ENCODE measurements at regions not wholly inside any gene's neighbourhood (a gene's known extent, or its start where the extent isn't known, plus 50 kb on each side); places are given as distances from the start of the nearest gene placed in this dataset.
A peak's percentile ranks its signal among the peaks of the same experiment; 100 is the strongest.
"Not testable (repeated sequence)": the region's sequence is repeated elsewhere in the genome, so short reads cannot be mapped to it uniquely, and the experiment has no call there.

DNA sequence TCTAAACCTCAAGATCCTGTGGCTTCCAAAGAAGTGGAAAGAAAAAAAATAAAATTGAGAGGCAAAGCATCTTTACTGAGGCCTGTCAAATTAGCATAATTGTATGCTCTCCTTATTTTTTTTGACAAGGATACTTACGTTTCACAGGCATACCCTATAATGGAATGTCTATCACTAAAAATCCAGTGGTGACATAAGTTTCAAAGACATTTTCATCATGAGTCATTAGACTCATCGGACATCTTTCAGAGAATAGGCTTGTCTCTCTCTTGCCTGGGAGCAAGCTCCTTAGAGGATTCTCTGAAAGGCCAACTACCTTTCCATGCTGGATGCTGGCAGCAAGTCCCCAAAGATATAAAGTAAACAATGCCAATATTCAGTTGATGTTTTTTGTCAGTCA is 380.7 kb upstream of the STEAP1 start:
- no peak for DNase-seq

DNA sequence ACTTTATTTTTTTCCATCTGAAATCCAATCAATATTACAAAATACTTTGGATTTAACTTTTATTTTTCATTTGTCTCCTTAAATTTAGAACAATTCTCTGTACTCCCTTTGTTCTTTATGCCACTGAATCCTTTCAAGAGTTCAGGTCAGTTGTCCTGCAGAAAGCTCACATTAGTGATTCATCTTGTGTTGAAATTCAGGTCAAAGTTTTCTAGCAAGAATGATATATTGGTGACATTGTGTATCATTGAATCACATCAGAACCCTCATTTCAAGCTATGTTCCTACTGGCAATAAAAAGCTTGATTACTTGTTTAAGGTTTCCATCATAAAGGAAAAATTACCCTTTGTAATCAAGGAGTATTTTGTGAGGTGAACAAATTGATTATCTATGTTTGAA is 378.8 kb upstream of the STEAP1 start:
- DNase-seq: no peak

DNA sequence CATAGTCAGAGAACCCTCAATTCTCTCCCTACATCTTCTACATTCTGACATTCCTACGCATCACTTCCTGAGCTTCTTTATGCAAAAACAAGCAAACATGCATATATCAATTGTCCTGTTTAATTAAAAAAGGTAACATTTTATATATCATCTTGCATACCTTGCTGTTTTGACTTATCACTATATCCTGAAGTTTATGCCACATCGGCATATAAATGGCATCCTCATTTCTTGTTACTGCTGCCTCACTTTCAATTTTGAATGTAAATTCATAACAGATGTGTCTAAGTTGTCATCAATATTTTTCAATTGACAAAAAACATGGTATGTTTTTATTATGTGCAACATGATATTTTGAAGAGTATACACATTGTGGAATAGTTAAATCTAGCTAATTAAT is 377.3 kb upstream of the STEAP1 start:
- no peak for DNase-seq

- DNase-seq: no peak
Observed at GRCh38 chr7:89777499-89777898, 376.8 kb upstream of the STEAP1 start.

- no peak for DNase-seq
Observed at GRCh38 chr7:89780291-89780690, 374.0 kb upstream of the STEAP1 start.

DNA sequence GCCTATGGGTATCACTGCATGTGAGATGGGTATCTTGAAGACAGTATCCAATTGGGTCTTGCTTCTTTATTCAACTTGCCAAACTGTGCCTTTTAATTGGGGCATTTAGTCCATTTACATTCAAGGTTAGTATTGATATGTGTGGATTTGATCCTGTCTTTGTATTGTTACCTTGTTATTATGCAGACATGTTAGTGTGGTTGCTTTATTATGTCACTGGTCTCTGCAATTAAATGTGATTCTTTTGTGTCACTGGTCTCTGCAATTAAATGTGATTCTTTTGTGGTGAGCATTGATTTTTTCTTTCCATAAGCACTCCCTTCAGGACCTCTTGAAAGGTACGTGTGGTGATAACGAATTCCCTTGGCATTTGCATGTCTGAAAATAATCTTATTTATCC is 357.8 kb upstream of the STEAP1 start:
- DNase-seq: no peak

GRCh38 chr7:89797965-89798598 is 356.2 kb upstream of the STEAP1 start:
- DNase-seq: no peak

DNA sequence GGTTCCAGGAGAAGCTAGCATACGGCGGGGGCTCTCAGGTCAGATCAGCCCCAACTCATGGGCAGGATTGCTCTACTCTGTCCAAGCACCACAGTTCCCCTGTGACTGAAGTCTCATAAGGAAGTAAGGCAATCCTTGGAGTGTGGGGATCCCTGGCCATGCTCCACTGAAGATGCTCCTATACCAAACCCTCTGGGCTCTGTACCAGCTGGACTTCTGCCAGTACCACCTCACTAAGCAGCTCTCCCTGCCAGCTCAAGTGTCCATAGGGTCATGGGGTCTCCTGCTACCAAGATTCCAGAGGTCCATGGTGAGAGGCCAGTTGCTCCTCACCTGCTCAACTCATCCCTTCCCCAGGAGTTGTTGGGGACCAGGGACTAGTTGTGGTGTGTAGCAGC is 355.7 kb upstream of the STEAP1 start:
- DNase-seq: no peak

- DNase-seq: no peak
Observed at GRCh38 chr7:89800761-89801160, 353.5 kb upstream of the STEAP1 start.

GRCh38 chr7:89809291-89809690 is 345.0 kb upstream of the STEAP1 start:
- DNase-seq: no peak

- DNase-seq: no peak
Observed at GRCh38 chr7:89813081-89813480, 341.2 kb upstream of the STEAP1 start.

GRCh38 chr7:89826121-89826520 is 328.1 kb upstream of the STEAP1 start:
- no peak for DNase-seq

- DNase-seq: no peak
Observed at GRCh38 chr7:89826557-89826956, 327.7 kb upstream of the STEAP1 start.

- peak; percentile 53 for DNase-seq
Observed at GRCh38 chr7:89837515-89837914, 316.8 kb upstream of the STEAP1 start.

DNA sequence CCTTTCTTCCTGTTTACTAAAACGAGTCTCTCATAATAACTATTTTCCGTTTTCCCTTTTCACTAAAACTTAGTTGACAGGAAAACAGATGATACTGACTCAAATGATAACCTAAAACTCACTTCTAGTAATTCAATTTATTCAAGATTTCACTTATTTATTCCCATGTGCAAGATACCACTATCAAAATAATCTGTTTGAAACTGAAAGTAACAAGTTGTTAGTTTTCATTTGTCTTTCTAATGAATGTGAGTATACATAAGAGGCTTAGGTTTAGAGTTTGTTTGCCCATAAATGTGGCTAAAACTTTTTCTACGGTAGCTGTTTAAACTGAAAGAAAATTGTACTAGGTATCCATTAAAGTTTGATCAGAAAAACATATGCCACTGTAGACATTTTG is 314.9 kb upstream of the STEAP1 start:
- DNase-seq: no peak

DNA sequence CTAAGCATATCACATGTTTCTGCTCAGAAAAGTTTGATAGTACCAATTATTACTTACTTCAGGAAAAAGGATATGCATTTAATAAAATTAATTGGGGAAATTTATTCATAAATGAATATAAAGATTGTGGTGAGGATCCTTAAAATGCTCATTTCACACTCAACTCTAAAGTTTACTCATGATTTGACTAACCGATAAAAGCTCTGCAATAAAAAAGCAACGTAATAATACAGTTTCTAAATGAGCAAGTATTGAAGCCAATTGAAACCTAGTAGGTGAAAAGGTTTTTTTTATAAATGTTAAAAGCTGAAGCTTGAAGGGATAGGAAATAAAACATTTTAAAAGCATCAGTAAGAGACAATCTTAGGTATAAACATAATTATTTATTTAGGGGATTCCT is 308.3 kb upstream of the STEAP1 start:
- no peak for DNase-seq

GRCh38 chr7:89849052-89849451 is 305.2 kb upstream of the STEAP1 start:
- DNase-seq: no peak

- not testable (repeated sequence) for DNase-seq
Observed at GRCh38 chr7:89857053-89857452, 297.2 kb upstream of the STEAP1 start.

DNA sequence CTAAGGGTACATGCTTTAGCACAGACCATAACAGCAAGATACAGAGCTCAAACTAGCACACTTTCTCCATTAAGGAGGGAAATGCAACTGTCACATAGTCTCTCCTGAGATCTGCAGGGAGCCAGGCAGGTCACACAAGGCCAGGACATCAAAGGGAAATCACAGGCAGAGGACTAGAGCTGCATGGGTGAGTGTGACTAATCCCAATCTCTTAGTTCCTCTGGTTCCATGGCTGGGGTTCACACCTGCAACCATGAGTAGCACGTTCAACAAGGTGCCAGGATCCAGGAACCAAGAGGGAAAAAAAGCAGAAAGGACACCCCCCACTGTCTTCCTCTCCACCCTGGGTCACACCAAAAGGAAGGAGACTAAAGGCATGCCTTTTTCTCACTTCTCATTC is 296.5 kb upstream of the STEAP1 start:
- DNase-seq: no peak

DNA sequence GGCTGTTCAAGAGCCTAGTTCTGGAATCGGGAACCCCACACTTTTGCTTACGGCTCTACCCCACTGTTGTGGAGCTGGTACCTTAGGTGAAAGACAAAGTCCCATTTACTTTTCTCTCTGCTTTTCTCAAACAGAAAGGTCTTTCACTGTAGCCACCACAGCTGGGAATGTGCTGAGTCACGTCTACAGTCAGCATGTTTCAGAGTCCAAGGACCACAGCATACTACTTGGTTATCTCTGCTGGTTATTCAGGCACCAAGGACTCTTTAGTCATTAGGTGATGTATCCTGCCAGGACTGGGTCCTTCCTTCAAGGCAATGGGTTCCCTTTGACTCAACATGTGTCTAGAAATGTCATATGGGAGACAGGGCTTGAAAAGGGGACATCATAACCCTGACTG is 266.8 kb upstream of the STEAP1 start:
- DNase-seq: no peak

- no peak for DNase-seq
Observed at GRCh38 chr7:89908736-89909135, 245.5 kb upstream of the STEAP1 start.

GRCh38 chr7:89914711-89915110 is 239.6 kb upstream of the STEAP1 start:
- no peak for DNase-seq

DNA sequence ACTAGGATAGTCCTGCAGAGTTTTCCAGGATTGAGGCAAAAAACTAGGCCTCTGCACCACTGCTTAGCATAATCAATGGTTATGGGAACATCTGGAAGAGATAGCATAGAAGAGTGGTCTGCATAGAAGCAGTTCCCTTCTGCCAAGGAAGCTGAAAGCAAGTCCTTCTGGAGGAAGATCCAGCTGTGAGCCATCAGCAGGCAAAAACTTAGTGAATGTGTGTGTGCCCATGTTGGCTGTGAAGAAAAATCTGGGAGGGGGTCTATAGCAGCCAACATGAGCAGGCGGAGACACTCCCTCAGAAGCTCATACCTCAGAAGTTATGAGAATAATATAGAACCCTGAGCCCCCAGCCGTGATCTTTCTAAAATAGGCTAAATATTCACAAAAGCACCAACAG is 228.1 kb upstream of the STEAP1 start:
- no peak for DNase-seq

GRCh38 chr7:89926701-89927100 is 227.6 kb upstream of the STEAP1 start:
- no peak for DNase-seq

DNA sequence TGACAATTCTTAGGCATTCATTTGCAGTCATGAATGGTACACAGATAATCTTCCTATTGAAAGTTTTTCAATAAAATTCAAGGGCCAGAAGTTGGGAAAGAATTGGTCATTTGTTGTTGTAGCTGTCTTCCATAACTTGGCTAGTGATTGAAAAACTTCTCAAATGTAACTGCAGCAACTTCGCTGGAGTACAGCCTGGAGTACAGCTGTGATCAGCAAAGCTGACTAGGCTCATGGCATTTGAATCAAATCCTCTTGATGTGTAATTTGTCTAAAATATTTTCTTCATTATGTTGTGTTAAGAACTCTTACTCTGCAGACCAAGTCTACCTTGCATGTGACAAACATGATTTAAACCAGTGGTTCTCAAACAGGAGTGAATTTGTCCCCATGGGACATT is 226.5 kb upstream of the STEAP1 start:
- no peak for DNase-seq

- no peak for DNase-seq
Observed at GRCh38 chr7:89928451-89928850, 225.8 kb upstream of the STEAP1 start.
